T47D (cell line): ENCODE measurements at regions not wholly inside any gene's neighbourhood (a gene's known extent, or its start where the extent isn't known, plus 50 kb on each side); places are given as distances from the start of the nearest gene placed in this dataset.
"Not testable (repeated sequence)": the region's sequence is repeated elsewhere in the genome, so short reads cannot be mapped to it uniquely, and the experiment has no call there.

Experiments used
- DNase-seq, 2 experiments: peaks; one replicate each; pipeline versions ENCODE4 v3.0.0 to v3.0.0-alpha.2; 2011 to 2012; ENCODE audit warnings: low read depth in 1 of 2, low spot score in 1 of 2
- JUND ChIP-seq: IDR thresholded peaks from 2 replicates; pipeline ENCODE4 v1.6.1; 2012; ENCODE audit warnings: low read depth
- in situ Hi-C: cut with HindIII; loops from 2 replicates; pipeline ENCODE4 v1.10.0; 2016; ENCODE audit warnings: low sequenced_read_pairs, low pct_unique_long_range_greater_than_20kb

DNA sequence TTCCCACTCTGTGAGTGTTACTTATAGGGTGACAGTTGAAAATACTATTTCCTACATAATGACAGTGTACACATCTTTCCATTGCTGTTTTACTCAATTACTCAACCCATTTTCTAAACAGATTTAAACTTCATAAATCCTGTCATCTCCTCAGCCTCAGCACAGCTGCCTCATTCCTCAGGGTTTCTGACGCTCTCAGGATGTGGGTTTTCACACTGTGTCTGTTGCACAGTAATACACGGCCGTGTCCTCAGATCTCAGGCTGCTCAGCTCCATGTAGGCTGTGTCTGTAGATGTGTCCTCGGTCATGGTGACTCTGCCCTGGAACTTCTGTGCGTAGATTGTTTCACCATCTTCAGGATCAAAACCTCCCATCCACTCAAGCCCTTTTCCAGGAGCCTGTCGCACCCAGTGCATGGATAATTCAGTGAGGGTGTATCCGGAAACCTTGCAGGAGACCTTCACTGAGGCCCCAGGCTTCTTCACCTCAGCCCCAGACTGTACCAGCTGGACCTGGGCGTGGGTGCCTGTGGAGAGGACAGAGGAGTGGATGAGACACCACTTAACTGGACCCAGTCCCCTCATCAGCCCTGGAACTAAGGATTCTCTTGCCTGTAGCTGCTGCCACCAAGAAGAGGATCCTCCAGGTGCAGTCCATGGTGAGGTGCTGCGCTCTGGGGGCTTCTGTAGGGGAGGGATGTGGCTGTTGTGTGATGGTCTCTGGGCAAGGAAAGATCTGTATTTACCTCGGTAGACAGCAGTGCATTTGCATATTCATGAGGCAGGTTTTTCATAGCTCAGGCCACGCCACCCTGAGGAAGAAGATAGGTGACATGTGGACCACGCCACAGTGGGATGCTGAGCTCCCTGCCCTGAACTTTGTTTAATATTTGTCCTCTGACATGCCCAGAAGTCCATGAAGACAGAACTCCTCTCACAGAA lies 750.2 kb downstream of the TMEM121 start:
- no peak for TF ChIP-seq JUND
- no peak for DNase-seq
- in situ Hi-C loops: no loop called here

- no peak for TF ChIP-seq JUND
- in situ Hi-C loops: no loop called here
- peak; percentile 29 to 51 for DNase-seq
These were observed 751.1 kb downstream of the TMEM121 start for GRCh38 chr14:106277503-106277902.

GRCh38 chr14:106280876-106281275 lies 754.5 kb downstream of the TMEM121 start:
- DNase-seq: no peak
- TF ChIP-seq JUND: no peak
- in situ Hi-C loops: no loop called here

- in situ Hi-C loops: no loop called here
- peak in 1 of 2 experiments; percentile 41 for DNase-seq
- no peak for TF ChIP-seq JUND
These were observed 760.4 kb downstream of the TMEM121 start for GRCh38 chr14:106286697-106287290.

DNA sequence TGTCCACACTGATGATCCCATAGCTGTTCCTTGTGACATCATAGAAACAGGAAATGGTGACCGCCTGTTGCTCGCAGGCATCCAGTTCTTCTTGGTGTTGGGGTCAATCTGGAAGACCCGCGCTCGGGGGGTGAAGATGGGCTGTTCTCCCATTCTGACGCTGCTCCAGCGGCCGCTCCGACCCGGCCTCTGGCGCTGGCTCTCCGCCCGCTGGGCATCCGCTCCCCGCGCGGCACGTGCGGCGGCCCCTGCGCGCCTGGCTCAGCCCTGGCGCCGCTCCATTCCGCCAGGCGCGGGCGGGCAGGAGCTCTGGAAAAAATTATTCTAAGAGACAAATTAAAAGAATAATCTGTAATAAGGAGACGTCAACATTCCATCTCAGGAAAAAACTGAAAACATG lies 761.1 kb downstream of the TMEM121 start:
- no peak for TF ChIP-seq JUND
- in situ Hi-C loops: no loop called here
- no peak for DNase-seq

DNA sequence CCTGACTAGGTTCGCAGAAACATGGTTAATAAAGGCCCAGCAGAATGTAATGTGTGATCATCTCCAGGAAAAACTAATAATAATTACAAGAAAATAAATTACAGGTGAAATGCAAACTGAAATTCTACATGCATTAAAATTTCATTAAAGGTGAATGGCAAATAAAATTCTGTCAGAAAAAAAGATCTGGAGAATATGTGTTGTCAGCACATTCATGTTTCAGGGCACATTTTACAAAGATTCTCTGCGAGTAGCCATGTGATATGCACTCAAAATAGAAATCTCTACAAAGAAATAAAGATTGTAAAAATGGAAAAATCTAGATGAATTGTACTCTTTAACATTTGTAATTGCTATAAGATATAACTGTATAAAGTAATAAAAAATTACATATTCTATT lies 765.2 kb downstream of the TMEM121 start:
- in situ Hi-C loops: no loop called here
- no peak for DNase-seq
- no peak for TF ChIP-seq JUND

GRCh38 chr14:106294324-106294723 lies 767.9 kb downstream of the TMEM121 start:
- TF ChIP-seq JUND: no peak
- DNase-seq: no peak
- in situ Hi-C loops: no loop called here

DNA sequence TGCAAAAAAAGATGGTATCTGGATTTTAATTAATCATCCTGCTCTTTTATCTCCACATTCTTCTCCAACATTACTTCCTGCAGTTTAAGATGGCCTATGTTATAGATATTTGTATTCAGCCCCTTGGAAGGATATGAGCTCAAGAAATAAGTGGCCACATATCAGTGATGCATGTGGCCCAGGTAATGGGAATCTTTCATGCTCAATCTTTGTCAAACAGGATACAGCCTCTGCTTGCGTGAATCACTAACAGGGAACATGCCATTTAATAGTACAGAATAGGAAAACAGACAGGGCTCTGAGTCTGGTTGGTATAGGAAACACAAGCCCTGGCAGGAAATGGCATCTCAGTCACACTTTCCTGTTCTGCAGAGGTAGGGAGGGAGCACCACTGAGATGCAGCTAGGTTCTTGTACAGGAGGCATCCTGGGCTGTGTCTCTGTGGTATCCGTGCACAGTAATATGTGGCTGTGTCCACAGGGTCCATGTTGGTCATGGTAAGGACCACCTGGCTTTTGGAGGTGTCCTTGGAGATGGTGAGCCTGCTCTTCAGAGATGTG lies 774.6 kb downstream of the TMEM121 start:
- in situ Hi-C loops, DNase-seq: not testable (repeated sequence)

- in situ Hi-C loops, DNase-seq: not testable (repeated sequence)
These were observed 775.2 kb downstream of the TMEM121 start for GRCh38 chr14:106301609-106302008.

DNA sequence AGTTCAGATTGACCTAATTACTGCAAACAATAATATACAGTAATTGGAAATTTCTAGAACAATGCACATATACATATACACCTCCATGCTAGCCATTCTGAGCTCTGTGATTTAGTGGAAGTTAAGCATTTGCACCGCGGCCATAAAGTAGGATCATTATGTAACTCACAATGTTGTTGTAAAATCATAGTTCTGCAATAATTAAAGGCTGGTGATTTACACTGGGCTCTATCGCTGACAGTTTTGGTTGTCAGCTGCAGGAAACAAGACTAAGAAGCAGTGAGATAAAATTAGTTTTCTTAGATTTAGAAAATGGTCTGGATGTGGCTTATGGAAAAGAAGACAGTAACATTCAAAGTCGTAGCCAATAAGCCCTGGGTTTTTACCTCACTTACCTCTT lies 776.3 kb downstream of the TMEM121 start:
- in situ Hi-C loops: no loop called here
- no peak for DNase-seq
- no peak for TF ChIP-seq JUND

GRCh38 chr14:106304271-106304670 lies 777.9 kb downstream of the TMEM121 start:
- TF ChIP-seq JUND: no peak
- DNase-seq: no peak
- in situ Hi-C loops: no loop called here

GRCh38 chr14:106308839-106309389 lies 782.5 kb downstream of the TMEM121 start:
- in situ Hi-C loops: no loop called here
- peak in 1 of 2 experiments; percentile 52 for DNase-seq
- TF ChIP-seq JUND: no peak

GRCh38 chr14:106309423-106309822 lies 783.0 kb downstream of the TMEM121 start:
- no peak for DNase-seq
- TF ChIP-seq JUND: no peak
- in situ Hi-C loops: no loop called here
